ENCODE measurements at regions not wholly inside any gene's neighbourhood (a gene's known extent, or its start where the extent isn't known, plus 50 kb on each side); places are given as distances from the start of the nearest gene placed in this dataset.

GRCh38 chr18:76592096-76592495, 97.1 kb upstream of the ZNF516 start:
- Histone ChIP-seq H3K27ac (ENCODE audit: insufficient read depth, low read depth, low read length, poor library complexity, severe bottlenecking) (no peak overlapping the region), H3K36me3 (ENCODE audit: control insufficient read depth, insufficient read depth, low read length) (no peaks in the 10 kb centered on the region), H3K27me3 (ENCODE audit: control insufficient read depth, insufficient read depth, low read length, poor library complexity, severe bottlenecking) (no peaks in the 10 kb centered on the region), H3K4me1 (ENCODE audit: control insufficient read depth, insufficient read depth, low read length) (peaks cover 6% of the 10 kb centered on the region), H3K4me3 (ENCODE audit: insufficient read depth, low read depth, low read length) (no peak overlapping the region), H3K9me3 (ENCODE audit: control insufficient read depth, low read length) (no peaks in the 10 kb centered on the region)
- WGBS, 2 experiments: 91 to 95% methylated on average over 6 of the region's 6 CpGs

GRCh38 chr18:76589866-76590265, 94.8 kb upstream of the ZNF516 start:
- 90 to 91% methylated on average over 14 of the region's 14 CpGs for WGBS, 2 experiments
- Histone ChIP-seq H3K4me1 (ENCODE audit: control insufficient read depth, insufficient read depth, low read length) (peaks cover 6% of the 10 kb centered on the region), H3K36me3 (ENCODE audit: control insufficient read depth, insufficient read depth, low read length) (no peaks in the 10 kb centered on the region), H3K9me3 (ENCODE audit: control insufficient read depth, low read length) (no peaks in the 10 kb centered on the region), H3K4me3 (ENCODE audit: insufficient read depth, low read depth, low read length) (no peak overlapping the region), H3K27me3 (ENCODE audit: control insufficient read depth, insufficient read depth, low read length, poor library complexity, severe bottlenecking) (no peaks in the 10 kb centered on the region), H3K27ac (ENCODE audit: insufficient read depth, low read depth, low read length, poor library complexity, severe bottlenecking) (no peak overlapping the region)

GRCh38 chr18:76589316-76589715, 94.3 kb upstream of the ZNF516 start:
- Histone ChIP-seq H3K36me3 (ENCODE audit: control insufficient read depth, insufficient read depth, low read length) (no peaks in the 10 kb centered on the region), H3K27me3 (ENCODE audit: control insufficient read depth, insufficient read depth, low read length, poor library complexity, severe bottlenecking) (no peaks in the 10 kb centered on the region), H3K4me1 (ENCODE audit: control insufficient read depth, insufficient read depth, low read length) (peaks cover 6% of the 10 kb centered on the region), H3K9me3 (ENCODE audit: control insufficient read depth, low read length) (no peaks in the 10 kb centered on the region), H3K4me3 (ENCODE audit: insufficient read depth, low read depth, low read length) (no peak overlapping the region), H3K27ac (ENCODE audit: insufficient read depth, low read depth, low read length, poor library complexity, severe bottlenecking) (no peak overlapping the region)
- WGBS, 2 experiments: 83 to 100% methylated on average over 1 of the region's 1 CpG

GRCh38 chr18:76588601-76589226, 93.7 kb upstream of the ZNF516 start:
- Histone ChIP-seq H3K27ac (ENCODE audit: insufficient read depth, low read depth, low read length, poor library complexity, severe bottlenecking) (no peak overlapping the region), H3K36me3 (ENCODE audit: control insufficient read depth, insufficient read depth, low read length) (no peaks in the 10 kb centered on the region), H3K4me1 (ENCODE audit: control insufficient read depth, insufficient read depth, low read length) (peaks cover 6% of the 10 kb centered on the region), H3K27me3 (ENCODE audit: control insufficient read depth, insufficient read depth, low read length, poor library complexity, severe bottlenecking) (no peaks in the 10 kb centered on the region), H3K9me3 (ENCODE audit: control insufficient read depth, low read length) (no peaks in the 10 kb centered on the region), H3K4me3 (ENCODE audit: insufficient read depth, low read depth, low read length) (no peak overlapping the region)
- 39 to 42% methylated on average over 21 of the region's 21 CpGs for WGBS, 2 experiments

GRCh38 chr18:76587879-76588271, 92.8 kb upstream of the ZNF516 start:
- Histone ChIP-seq H3K27me3 (ENCODE audit: control insufficient read depth, insufficient read depth, low read length, poor library complexity, severe bottlenecking) (no peaks in the 10 kb centered on the region), H3K4me3 (ENCODE audit: insufficient read depth, low read depth, low read length) (no peak overlapping the region), H3K27ac (ENCODE audit: insufficient read depth, low read depth, low read length, poor library complexity, severe bottlenecking) (no peak overlapping the region), H3K9me3 (ENCODE audit: control insufficient read depth, low read length) (no peaks in the 10 kb centered on the region), H3K36me3 (ENCODE audit: control insufficient read depth, insufficient read depth, low read length) (no peaks in the 10 kb centered on the region), H3K4me1 (ENCODE audit: control insufficient read depth, insufficient read depth, low read length) (peaks cover 6% of the 10 kb centered on the region)
- WGBS, 2 experiments: 92 to 98% methylated on average over 2 of the region's 2 CpGs

GRCh38 chr18:76587147-76587878, 92.3 kb upstream of the ZNF516 start:
- Histone ChIP-seq H3K36me3 (ENCODE audit: control insufficient read depth, insufficient read depth, low read length) (no peaks in the 10 kb centered on the region), H3K27ac (ENCODE audit: insufficient read depth, low read depth, low read length, poor library complexity, severe bottlenecking) (no peak overlapping the region), H3K4me3 (ENCODE audit: insufficient read depth, low read depth, low read length) (no peak overlapping the region), H3K9me3 (ENCODE audit: control insufficient read depth, low read length) (no peaks in the 10 kb centered on the region), H3K4me1 (ENCODE audit: control insufficient read depth, insufficient read depth, low read length) (peaks cover 6% of the 10 kb centered on the region), H3K27me3 (ENCODE audit: control insufficient read depth, insufficient read depth, low read length, poor library complexity, severe bottlenecking) (no peaks in the 10 kb centered on the region)
- 92 to 95% methylated on average over 30 of the region's 30 CpGs for WGBS, 2 experiments

- H3K9me3 ChIP-seq (ENCODE audit: control insufficient read depth, low read length): no peaks in the 10 kb centered on the region
- H3K36me3 ChIP-seq (ENCODE audit: control insufficient read depth, insufficient read depth, low read length): no peaks in the 10 kb centered on the region
- H3K27me3 ChIP-seq (ENCODE audit: control insufficient read depth, insufficient read depth, low read length, poor library complexity, severe bottlenecking): no peaks in the 10 kb centered on the region
- H3K4me3 ChIP-seq (ENCODE audit: insufficient read depth, low read depth, low read length): no peak overlapping the region
- 85 to 86% methylated on average over 16 to 18 of the region's 18 CpGs for WGBS, 2 experiments
- H3K4me1 ChIP-seq (ENCODE audit: control insufficient read depth, insufficient read depth, low read length): peaks cover 6% of the 10 kb centered on the region
- H3K27ac ChIP-seq (ENCODE audit: insufficient read depth, low read depth, low read length, poor library complexity, severe bottlenecking): no peak overlapping the region
Measured at GRCh38 chr18:76584414-76585310, 89.6 kb upstream of the ZNF516 start.

- no peaks in the 10 kb centered on the region for H3K36me3 ChIP-seq (ENCODE audit: control insufficient read depth, insufficient read depth, low read length)
- no peak overlapping the region for H3K27ac ChIP-seq (ENCODE audit: insufficient read depth, low read depth, low read length, poor library complexity, severe bottlenecking)
- H3K4me1 ChIP-seq (ENCODE audit: control insufficient read depth, insufficient read depth, low read length): no peaks in the 10 kb centered on the region
- no peaks in the 10 kb centered on the region for H3K9me3 ChIP-seq (ENCODE audit: control insufficient read depth, low read length)
- 89 to 93% methylated on average over 3 of the region's 3 CpGs for WGBS, 2 experiments
- H3K4me3 ChIP-seq (ENCODE audit: insufficient read depth, low read depth, low read length): no peak overlapping the region
- H3K27me3 ChIP-seq (ENCODE audit: control insufficient read depth, insufficient read depth, low read length, poor library complexity, severe bottlenecking): no peaks in the 10 kb centered on the region
Measured at GRCh38 chr18:76581261-76581660, 86.2 kb upstream of the ZNF516 start.

- H3K27ac ChIP-seq (ENCODE audit: insufficient read depth, low read depth, low read length, poor library complexity, severe bottlenecking): no peak overlapping the region
- no peak overlapping the region for H3K4me3 ChIP-seq (ENCODE audit: insufficient read depth, low read depth, low read length)
- H3K9me3 ChIP-seq (ENCODE audit: control insufficient read depth, low read length): no peaks in the 10 kb centered on the region
- H3K36me3 ChIP-seq (ENCODE audit: control insufficient read depth, insufficient read depth, low read length): no peaks in the 10 kb centered on the region
- no peaks in the 10 kb centered on the region for H3K4me1 ChIP-seq (ENCODE audit: control insufficient read depth, insufficient read depth, low read length)
- no peaks in the 10 kb centered on the region for H3K27me3 ChIP-seq (ENCODE audit: control insufficient read depth, insufficient read depth, low read length, poor library complexity, severe bottlenecking)
- 91 to 92% methylated on average over 17 of the region's 17 CpGs for WGBS, 2 experiments
Measured at GRCh38 chr18:76580288-76580962, 85.4 kb upstream of the ZNF516 start.
